ENCODE measurements at regions not wholly inside any gene's neighbourhood (a gene's known extent, or its start where the extent isn't known, plus 50 kb on each side); places are given as distances from the start of the nearest gene placed in this dataset.

- TF ChIP-seq GATA3 (IDR thresholded peaks at IDR 0.05; ENCODE audit: low read depth, low read length) (no peak), GATA2 (IDR thresholded peaks at IDR 0.05; ENCODE audit: low read depth, low read length) (no peak)
Observed at GRCh38 chr10:9419757-9420156, 1365.3 kb downstream of the GATA3 start.

- no peak for TF ChIP-seq GATA2 (IDR thresholded peaks at IDR 0.05; ENCODE audit: low read depth, low read length)
- no peak for TF ChIP-seq GATA3 (IDR thresholded peaks at IDR 0.05; ENCODE audit: low read depth, low read length)
Observed at GRCh38 chr10:9427209-9427608, 1372.7 kb downstream of the GATA3 start.

GRCh38 chr10:9437131-9437530 lies 1382.6 kb downstream of the GATA3 start:
- no peak for TF ChIP-seq GATA2 (IDR thresholded peaks at IDR 0.05; ENCODE audit: low read depth, low read length)

GRCh38 chr10:9443758-9444157 lies 1389.3 kb downstream of the GATA3 start:
- TF ChIP-seq GATA3 (IDR thresholded peaks at IDR 0.05; ENCODE audit: low read depth, low read length) (no peak), GATA2 (IDR thresholded peaks at IDR 0.05; ENCODE audit: low read depth, low read length) (no peak)

GRCh38 chr10:9449530-9449929 lies 1395.0 kb downstream of the GATA3 start:
- TF ChIP-seq GATA2 (IDR thresholded peaks at IDR 0.05; ENCODE audit: low read depth, low read length) = no peak
- no peak for TF ChIP-seq GATA3 (IDR thresholded peaks at IDR 0.05; ENCODE audit: low read depth, low read length)

GRCh38 chr10:9450801-9451200 lies 1396.3 kb downstream of the GATA3 start:
- TF ChIP-seq GATA3 (IDR thresholded peaks at IDR 0.05; ENCODE audit: low read depth, low read length) = no peak

GRCh38 chr10:9451211-9451773 lies 1396.8 kb downstream of the GATA3 start:
- TF ChIP-seq GATA2 (IDR thresholded peaks at IDR 0.05; ENCODE audit: low read depth, low read length) (no peak), GATA3 (IDR thresholded peaks at IDR 0.05; ENCODE audit: low read depth, low read length) (no peak)

- TF ChIP-seq GATA3 (IDR thresholded peaks at IDR 0.05; ENCODE audit: low read depth, low read length) (no peak), GATA2 (IDR thresholded peaks at IDR 0.05; ENCODE audit: low read depth, low read length) (no peak)
Observed at GRCh38 chr10:9452056-9452455, 1397.6 kb downstream of the GATA3 start.

- TF ChIP-seq GATA2 (IDR thresholded peaks at IDR 0.05; ENCODE audit: low read depth, low read length) = 0 out of 2 replicates have a peak, but pooled peaks have one; percentile 8
Observed at GRCh38 chr10:9453871-9454270, 1399.4 kb downstream of the GATA3 start.

GRCh38 chr10:9469663-9470205 lies 1415.2 kb downstream of the GATA3 start:
- TF ChIP-seq GATA2 (IDR thresholded peaks at IDR 0.05; ENCODE audit: low read depth, low read length) = no peak
- TF ChIP-seq GATA3 (IDR thresholded peaks at IDR 0.05; ENCODE audit: low read depth, low read length) = no peak

GRCh38 chr10:9470581-9470980 lies 1416.1 kb downstream of the GATA3 start:
- no peak for TF ChIP-seq GATA2 (IDR thresholded peaks at IDR 0.05; ENCODE audit: low read depth, low read length)
- no peak for TF ChIP-seq GATA3 (IDR thresholded peaks at IDR 0.05; ENCODE audit: low read depth, low read length)

DNA sequence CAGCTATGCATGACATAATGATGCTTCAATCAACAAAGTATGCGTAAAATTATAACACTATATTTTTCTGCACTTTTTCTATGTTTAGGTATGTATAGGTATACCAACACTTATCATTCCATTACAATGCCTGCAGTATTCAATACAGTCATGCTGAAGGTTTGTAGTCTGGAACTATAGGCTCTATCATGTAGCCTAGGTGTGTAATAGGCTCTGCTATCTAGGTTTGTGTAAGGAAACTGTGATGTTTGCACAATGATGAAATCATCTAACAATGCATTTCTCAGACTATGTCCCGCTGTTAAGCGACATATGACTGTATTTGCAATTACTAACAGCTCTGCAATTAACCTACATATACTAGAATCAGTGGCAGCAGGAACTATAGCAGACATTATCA lies 1447.5 kb downstream of the GATA3 start:
- TF ChIP-seq GATA3 (IDR thresholded peaks at IDR 0.05; ENCODE audit: low read depth, low read length) = no peak
- TF ChIP-seq GATA2 (IDR thresholded peaks at IDR 0.05; ENCODE audit: low read depth, low read length) = no peak

GRCh38 chr10:9504227-9504626 lies 1449.7 kb downstream of the GATA3 start:
- TF ChIP-seq GATA3 (IDR thresholded peaks at IDR 0.05; ENCODE audit: low read depth, low read length) (no peak), GATA2 (IDR thresholded peaks at IDR 0.05; ENCODE audit: low read depth, low read length) (no peak)

DNA sequence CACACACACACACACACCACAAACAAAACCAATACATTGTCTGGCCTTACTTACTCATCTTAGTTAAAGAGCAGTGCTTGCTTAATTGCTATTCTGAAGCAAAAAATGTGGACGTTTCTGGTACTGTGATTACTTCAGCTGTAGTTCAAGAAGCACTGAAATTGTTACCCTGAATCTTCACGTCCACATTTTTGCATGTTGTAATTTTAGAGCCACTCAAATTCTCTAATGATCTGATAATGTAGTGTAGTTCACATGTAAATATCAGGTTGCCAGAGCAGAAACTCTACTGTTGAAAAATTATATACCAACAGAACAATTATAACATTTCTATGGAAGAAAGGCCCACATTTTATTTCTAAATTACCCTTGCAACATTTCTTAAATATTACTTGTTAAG lies 1451.1 kb downstream of the GATA3 start:
- no peak for TF ChIP-seq GATA2 (IDR thresholded peaks at IDR 0.05; ENCODE audit: low read depth, low read length)
- TF ChIP-seq GATA3 (IDR thresholded peaks at IDR 0.05; ENCODE audit: low read depth, low read length) = no peak

GRCh38 chr10:9508606-9509005 lies 1454.1 kb downstream of the GATA3 start:
- TF ChIP-seq GATA3 (IDR thresholded peaks at IDR 0.05; ENCODE audit: low read depth, low read length) (no peak), GATA2 (IDR thresholded peaks at IDR 0.05; ENCODE audit: low read depth, low read length) (no peak)

DNA sequence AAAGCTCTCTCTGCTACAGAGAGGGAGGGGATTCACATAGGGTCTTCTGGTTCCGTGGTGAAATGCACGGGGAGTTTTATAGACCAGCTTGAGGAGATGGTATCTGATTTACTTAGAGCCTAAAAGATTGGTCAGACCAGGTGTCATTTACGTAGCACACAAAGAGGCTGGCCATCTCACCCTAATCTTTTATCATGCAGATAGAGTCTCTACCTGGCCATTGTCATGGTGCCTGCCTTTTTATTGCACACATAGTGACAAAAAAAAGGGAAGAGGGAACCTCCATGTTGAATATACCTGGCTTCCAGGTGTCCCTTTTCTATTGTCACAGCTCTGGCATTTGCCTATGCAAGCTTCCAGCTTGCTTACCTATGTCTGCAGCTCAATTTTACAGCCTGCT lies 1456.1 kb downstream of the GATA3 start:
- TF ChIP-seq GATA2 (IDR thresholded peaks at IDR 0.05; ENCODE audit: low read depth, low read length) (no peak), GATA3 (IDR thresholded peaks at IDR 0.05; ENCODE audit: low read depth, low read length) (no peak)

Measured in SH-SY5Y (cell line).